NCI-H510A treated with DMSO at 0.1 percent for 48 hours (cell line): ENCODE measurements at regions not wholly inside any gene's neighbourhood (a gene's known extent, or its start where the extent isn't known, plus 50 kb on each side); places are given as distances from the start of the nearest gene placed in this dataset.

Experiments used
- DNase-seq: peaks from one replicate; lab custom pipeline; 2025; lab: John Stamatoyannopoulos, UW

DNA sequence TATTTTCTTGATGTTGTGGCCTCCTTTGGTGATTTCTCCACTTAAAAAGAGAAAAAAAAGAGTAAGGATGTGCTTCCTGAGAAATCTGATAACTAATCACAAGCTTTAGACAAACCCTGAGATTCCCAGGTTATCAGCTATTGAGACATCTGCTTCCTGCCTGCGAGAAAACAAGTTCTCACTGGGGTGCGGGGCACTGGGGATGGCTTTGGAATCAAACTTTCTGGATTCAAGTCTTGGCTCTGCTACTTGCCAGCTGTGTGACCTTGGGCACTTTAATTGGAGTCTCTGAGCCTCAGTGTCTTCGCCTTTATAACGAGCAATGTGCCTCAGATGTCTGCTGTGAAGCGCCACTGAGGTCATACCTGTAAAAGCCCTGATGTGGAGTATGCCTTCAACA is 152.5 kb upstream of the NAV2 start:
- DNase-seq = no peak

DNA sequence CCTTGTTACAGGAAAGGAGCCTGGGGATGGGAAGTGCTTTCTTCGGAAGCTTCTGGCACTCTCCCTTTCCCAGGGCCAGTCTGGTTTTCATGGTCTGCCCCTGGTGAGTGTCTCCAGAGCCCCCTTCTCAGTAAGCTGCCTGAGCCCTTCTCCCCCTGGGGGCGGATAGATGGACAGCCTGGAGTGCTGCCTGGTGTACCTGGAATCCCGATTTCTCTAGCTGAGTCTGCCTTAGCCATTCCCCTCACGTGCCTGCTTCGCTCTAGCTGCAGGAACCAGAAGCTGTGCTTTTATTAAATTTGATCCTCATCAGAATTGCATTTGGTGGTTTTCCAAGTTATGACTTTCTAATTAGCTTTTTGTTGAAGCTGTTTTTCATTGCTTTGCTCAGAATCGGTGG is 152.9 kb upstream of the NAV2 start:
- no peak for DNase-seq

DNA sequence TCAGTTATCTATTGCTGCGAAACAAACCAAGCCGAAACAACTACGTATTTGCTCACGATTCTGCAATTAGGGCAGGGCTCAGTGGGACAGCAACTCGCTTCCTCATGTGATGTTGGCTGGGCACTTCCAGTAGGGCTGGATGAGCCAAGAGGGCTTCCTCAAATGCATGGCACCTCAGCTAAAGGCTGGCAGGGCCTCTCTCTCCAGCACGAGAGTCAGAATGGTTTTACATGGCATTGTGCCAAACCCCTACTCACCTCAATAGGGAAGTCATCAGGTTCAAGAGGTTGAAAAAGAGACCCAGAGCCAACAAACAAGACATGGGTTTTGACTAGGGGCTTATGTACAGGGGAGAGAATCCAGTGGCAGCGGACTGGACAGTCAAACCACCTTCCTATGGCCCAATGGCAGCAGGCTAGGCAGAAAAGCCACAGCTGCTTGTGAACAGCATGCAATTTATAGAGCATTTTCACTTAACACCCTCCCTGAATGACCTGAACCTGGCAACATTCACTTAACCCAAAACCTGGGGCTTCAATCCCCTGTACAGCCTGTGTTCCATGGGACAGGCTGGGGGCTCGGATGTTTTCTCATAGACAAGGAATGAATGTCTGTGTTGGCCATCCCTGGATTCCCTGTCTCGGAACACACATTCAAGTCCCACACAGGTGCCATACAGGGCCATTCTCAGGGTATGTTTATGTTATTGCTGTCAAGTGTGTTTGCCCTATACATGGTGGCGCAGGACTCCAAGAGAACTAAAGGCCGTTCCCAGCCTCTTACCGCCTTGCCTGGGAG is 154.2 kb upstream of the NAV2 start:
- peak; percentile 50 for DNase-seq

DNA sequence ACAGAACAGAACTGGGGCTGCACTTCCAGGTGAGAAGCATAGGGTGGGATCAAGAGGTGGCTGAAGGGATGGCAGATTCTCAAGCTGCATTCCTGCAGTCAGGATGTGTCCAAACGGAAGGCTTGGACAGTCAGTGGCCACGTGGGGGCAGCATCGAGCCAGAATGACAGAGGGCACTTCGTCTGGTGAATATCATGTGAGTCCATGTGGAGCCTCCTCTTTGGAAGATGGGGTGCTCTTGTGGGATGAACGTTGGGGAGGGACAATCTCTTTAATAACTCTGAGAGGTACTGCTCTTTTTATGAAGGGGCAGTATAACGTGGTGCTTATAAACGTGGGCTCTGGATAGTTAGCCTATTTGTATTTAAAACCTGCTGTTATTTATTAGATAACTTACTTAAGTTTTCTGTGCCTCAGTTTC is 154.9 kb upstream of the NAV2 start:
- DNase-seq = peak; percentile 42

DNA sequence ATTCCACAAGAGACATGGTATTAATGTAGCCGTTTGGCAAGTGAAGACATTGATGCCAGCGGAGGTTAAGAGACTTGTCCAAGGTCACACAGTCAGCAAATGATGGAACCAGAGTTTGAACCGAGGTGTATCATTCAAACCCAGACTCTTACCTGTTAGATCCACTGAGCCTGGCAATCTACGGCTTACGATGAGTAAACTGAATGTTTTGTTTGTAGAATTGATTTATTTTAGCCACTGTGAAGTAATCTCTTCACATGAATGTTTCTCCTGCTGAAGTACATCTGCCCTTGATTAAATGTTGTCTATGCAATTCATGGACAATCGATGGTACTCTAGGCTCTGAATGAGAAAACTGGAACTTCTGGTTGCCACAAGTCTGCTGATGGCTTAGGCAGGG is 155.5 kb upstream of the NAV2 start:
- DNase-seq = no peak

DNA sequence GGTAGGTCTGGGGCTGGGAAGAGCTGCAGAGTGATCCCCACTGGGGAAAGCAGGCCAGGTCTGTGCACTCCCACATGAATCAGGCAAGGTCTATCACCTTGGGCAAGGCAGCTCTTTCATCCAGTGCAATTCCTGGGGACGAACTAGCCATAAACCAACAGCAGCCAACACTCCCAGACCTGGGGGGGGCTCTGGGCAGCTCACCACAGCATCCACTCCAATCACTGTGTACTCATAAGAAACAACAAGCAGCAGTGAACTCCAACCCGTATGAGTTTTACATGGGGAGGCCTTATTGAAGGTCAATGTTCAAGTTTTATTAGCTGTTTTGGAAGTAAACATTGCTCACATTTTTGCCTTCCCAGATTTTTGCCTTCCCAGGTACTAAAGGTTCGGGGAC is 157.4 kb upstream of the NAV2 start:
- DNase-seq = no peak

DNA sequence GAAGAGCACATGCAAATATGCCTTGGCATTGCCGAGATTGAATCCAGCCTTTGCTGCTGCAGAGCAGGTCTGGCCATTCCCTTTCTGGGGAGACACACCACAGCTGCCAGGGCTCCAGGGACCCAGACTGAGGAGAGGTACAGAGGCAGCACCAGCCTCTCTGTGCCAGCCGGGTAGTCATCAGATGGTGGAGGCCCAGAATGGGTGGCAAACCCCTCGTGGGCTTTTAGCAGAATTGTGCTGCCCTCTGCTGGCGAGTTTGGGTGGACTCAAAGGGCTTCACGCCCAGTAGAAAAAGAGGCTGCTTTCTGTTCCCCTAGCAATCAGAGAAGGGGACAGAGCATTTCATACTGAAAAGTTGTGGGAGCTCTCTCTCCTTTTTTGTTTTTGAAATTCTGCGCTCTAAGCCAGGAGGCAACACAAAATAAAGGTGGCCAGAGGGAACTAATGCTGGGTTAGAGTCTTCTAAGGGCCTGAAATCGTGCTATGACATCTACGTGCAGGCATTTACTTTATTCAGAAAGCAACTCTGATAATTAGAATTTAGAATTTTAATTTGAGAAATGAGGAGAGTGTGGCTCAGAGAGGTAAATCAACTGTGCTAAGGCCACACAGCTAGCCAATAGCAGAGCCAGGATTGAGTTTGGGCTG is 158.8 kb upstream of the NAV2 start:
- peak; percentile 64 for DNase-seq

DNA sequence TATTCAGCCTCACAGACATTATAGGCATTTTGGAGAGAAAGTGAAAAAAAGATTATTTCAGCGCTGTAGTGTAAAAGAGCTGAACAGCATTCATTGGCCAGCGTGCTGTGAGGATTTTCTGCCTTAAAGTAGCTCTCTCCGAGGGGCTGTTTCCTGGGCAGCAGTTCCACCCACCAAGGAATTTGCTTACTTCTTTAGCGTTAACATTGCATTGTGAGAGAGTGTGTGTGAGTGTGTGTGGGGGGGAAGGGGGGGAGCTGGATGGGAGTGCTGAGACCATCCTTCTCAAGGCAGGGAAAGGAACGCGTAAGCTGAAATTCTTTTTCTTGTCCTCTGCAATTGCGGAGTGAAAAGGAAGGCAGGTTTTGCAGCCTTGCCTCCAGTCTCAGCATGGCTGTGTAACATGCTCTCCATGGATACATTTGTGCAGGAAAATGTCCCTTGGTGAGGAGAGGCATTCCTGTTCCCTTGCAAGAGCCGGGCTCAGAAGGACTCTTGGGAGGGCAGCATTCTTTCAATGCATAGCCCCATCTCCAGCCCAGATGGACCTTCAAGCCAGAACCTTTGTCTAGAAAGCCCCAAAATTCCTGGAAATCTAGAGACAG is 159.9 kb upstream of the NAV2 start:
- no peak for DNase-seq

DNA sequence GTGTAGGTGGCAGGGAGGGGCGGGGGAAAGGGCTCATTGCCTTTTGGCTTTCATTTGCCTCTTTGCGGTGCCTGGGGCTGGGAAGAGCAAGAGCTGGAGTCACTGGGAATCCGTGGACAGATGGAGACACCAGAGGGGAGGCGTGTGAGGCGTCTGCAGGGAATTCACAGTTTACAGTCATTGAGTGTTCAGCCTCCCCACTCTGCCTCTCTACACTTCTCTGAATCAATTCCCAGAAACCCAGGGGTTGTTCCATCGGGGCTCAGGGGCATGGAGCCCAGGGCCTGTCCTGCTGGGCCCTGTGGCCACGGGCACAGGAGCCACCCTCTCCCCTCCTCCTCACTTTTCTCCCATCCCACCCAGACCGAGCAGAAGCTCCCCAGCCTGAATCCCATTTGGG is 160.5 kb upstream of the NAV2 start:
- no peak for DNase-seq

DNA sequence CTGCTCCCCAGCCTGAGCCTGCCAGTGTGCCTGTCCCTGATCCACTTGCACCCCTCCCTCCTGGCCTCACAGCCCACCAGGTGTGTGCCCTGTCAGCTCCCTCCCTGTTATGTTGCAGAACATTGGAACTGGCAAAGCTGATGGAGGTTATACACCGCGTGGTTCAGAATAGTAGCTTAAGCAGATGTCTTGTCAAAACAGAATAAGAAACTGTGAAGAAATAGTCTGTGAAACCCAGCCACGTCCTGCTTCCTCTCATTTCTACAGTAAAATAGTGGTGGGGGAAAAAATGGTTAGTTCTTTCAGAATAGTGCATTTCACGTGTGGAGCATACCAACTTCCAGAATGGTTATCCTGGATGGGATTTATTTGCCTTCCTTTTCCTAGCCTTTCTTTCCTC is 161.2 kb upstream of the NAV2 start:
- no peak for DNase-seq

DNA sequence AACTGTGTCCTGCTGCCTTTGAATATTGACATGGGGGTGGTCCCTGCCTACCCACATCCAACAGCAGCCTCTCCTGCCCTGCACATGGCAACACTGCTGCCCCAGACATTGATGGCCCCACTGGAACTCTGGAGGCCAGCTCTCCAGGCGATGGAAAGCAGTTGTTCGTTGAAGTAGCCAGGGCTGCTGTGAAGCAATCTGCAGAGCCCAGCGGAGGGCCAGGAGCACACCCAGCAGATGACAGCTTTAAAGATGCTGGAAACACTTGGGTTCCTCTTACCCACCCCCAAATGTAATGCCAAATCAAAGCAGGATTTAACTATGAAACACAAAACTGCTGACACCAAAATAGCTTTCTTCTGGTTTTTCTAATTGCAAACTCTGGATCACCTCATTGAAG is 165.6 kb upstream of the NAV2 start:
- no peak for DNase-seq

DNA sequence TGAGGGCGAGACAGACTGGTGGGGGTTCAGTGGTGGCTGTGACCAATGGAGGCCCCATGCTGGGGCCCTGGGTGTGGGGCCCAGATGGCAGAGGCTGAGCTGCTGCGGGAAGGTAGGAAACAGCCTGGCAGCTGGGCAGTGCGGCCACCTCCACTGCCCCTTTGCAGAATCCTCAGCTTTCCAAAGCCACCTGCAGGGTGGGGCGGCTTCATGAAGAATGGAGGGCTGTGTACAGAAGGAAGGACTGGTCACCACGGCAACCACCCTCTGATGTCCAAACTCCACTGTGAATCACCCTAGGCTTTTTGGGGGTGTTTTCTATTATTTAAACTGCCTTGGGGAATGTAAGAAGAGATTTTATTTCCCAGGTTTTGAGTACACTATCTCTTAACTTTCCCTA is 166.3 kb upstream of the NAV2 start:
- no peak for DNase-seq

DNA sequence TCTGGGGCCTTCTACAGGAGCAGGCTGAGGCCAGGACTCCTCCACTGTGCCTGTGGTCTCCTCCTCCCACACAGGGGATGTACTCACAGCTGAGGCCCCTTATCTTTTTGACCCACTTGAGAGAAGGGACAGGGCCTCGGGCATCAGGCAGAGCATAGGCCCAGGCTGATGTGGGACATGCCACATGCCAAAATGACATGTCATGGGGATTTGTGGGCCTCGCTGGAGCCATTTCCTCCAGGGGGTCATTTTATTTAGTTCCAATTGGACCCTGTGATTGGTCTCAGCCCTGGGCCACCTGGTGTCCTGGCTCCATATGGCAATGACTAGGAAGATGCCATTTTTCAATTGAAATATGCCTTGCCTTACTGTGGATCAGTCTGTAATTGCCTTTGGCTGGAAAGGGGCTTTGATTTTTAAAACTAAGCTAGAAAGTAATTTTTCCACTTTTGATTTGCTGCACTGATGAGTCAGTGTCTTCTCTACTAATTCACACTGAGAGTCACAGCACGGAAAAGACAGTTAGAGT is 171.1 kb upstream of the NAV2 start:
- no peak for DNase-seq

DNA sequence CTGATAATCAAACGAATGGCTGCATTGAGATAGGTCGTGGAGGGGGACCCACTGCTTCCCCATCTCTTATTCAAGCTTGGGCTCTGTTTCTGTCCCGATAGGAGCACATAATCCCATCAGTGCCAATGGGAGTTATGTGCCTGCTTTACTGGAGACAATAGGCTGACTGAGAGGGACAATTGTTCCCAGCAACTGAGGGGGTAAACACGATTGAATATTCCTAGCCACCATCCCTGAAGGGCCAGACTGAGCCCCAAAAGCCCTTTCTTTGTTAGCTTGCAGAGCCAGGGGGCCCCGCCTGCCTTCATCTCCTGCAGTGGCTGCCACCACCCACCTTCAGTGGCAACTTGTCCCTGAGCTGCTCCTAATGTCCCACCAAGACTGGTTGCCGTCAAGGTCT is 172.8 kb upstream of the NAV2 start:
- no peak for DNase-seq

DNA sequence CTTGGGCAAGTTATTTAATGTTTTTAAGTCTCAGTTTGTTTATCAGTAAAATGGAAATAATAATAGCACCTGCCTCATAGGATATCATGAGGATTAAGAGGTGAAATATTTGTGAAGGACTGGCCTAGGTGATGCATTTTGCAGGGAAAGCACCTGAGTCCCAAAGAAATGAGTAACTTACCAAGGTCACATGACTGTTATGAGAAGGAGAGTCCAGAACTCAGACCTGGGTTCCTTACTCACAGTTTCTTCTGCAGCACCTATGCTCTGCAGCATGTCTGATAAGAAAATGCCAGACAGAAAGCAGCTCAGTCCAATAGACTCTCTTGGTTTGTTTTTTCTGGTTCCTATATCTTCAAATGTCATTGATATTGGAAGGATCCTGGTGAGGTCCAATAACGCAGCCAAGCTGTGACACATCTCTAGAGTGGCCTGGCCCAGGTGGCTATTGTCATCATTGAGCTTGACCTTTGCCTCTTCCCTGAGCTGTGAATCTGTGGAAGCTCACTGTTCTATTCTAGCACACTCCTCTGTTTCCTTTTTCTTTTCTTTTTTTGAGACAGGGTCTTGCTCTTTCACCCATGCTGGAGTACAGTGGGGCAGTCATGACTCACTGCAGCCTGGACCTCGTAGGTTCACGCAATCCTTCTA is 174.7 kb upstream of the NAV2 start:
- DNase-seq = no peak

DNA sequence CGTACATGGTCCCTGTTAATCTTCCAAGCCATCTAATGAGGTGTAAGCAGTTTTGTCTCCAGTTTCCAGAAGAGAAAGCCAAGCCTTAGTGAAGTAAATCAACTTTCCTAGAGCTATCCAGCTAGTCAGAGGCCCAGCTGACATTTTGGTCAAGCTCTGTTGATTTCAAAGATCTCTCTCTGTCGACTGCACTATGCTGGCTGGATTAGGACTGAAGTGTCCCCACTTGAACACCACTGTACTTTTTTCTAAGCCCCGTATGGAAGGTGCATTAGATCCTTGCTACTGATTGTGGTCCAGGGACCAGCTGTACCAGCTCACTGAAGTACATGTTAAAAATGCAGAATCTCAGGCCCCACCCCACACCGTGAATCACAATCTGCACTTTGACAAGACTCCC is 176.5 kb upstream of the NAV2 start:
- no peak for DNase-seq

DNA sequence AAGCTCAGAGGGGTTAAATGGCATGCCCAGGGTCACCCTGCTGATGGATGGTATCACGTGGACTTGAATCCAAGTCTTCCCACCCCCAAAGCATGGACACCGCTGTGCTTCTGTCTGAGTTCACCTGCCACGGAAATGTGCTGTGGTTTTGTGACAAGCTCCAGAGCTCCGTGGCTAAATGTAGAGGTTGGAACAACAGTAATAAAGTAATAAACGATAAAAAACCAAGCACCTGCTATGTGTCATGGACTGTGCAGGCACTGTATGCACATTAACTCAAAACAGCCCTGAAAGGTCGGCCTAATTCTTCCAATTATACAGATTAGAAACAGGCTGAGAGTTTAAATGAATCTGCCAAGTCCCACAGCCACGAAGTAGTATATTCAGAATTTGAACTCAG is 182.1 kb upstream of the NAV2 start:
- no peak for DNase-seq

DNA sequence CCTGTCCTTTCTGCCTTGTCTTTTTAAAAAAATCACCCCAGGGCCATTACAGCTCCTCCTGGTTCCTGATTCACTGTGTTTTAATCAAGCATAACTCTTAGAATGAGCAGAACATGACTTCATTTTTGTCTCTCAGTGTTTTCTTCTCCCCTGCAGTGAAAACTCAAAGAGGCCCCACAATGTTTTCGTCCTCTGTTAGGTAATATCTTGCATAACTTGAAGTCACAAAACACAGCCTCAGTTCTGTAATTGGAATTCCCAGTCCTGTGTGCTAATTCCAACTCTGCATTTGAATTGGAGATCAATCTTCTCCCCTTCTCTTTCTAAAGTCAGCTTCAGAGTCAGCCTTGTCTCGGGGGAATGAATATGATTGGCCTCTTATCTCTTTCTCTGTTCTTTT is 186.5 kb upstream of the NAV2 start:
- no peak for DNase-seq

DNA sequence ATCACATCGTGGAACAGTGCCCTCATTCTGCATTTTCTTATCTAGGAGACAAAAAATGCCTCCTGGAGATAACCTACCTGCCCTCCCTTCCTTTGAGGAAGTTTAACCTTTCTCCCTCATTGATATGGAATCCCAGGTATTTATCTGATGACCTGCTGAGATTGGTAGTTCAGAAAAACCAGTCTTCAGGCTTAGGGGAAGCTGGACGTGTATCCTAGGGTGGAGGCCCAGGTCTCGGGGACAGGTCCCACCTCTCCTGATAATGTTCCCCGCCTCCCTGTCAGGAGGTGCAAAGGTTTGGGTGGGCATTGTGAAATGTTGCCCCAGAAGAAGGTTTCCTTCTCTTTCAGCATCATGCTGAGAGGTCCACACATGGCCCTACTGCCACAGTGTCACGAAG is 186.9 kb upstream of the NAV2 start:
- no peak for DNase-seq

DNA sequence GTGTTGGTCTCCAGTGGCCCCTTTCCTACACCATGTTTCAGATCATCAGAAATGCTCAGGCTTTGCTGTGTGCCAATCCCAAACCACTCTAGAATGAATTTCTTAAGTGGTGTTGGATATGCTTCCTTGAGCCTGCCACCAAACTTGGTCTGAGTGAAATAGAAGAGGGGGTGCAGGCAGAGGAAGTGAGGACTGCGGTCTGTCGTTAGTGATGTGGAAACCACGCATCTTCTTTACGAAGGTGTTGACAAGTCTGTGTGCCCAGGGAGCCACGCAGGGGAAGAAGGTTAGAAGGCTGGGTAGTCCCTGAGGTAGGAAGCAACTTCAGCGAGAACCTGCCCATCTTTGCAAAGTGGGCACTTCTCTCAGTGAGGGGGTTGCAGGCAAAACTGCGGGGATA is 187.4 kb upstream of the NAV2 start:
- no peak for DNase-seq

DNA sequence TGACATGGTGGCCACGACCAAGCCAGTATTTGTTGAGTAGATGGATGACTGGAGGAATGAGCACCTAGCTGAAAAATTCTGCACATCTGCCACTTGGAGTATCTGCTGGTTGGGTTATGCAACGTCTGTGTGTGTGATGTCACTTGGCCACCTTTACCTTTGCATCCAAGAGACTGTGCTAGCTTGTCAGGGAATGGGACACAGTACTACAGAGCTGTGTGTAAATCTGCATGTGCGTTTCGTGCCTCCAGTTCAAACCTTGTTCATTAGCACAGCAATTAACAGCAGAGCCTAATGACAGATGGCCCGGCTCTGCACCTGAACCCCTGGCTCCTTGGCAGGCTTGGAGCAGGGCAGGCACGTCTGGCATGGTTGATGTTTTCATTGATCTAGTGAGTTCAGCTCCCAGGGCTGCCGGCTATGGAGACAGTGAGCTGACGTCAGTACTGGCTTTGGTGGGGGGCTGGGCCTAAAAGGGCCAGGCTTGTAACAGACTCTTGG is 188.4 kb upstream of the NAV2 start:
- DNase-seq = no peak

DNA sequence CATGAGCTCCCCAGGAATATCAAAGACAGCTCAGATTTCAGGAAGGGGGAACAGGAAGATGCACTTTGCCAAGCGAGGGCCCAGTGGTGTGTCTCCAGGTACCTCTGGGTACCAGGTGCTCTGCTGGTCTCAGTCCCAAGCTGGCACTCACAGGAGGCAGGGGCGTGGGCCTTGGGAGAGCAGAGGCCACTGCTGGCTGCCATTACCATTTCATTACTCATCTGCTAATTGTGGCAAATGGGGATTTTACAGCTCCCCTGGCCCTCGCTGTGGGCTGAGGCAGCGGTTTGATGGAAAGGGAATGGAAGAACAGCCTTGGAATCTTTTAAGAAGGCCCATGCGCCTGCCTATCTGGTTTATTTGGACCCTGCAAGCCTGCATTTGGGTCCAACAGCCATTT is 192.0 kb upstream of the NAV2 start:
- no peak for DNase-seq
